Transverse colon (tissue), 4 donors: ENCODE measurements at regions not wholly inside any gene's neighbourhood (a gene's known extent, or its start where the extent isn't known, plus 50 kb on each side); places are given as distances from the start of the nearest gene placed in this dataset.

Source experiments
- DNase-seq: peaks from one replicate; pipeline ENCODE4 v3.0.0-alpha.2; 2019
- H3K27ac ChIP-seq, 4 donors: fragments of 200-600 bp; sonication (generic); 2 replicates each; pipeline ENCODE4 v1.5.1; 2016 to 2018; ENCODE audit warnings: inconsistent platforms in 4 of 4
- H3K27me3 ChIP-seq: fragments of 200-600 bp; sonication (generic); 2 replicates; pipeline ENCODE4 v1.5.1; 2017; ENCODE audit warnings: inconsistent platforms
- H3K36me3 ChIP-seq, 4 donors: fragments of 200-600 bp; sonication (generic); 2 replicates each; pipeline ENCODE4 v1.5.1; 2017 to 2019; ENCODE audit warnings: inconsistent platforms in 4 of 4
- H3K4me1 ChIP-seq, 4 donors: fragments of 200-600 bp; sonication (generic); 2 replicates each; pipeline ENCODE4 v1.5.1; 2017 to 2020; ENCODE audit warnings: inconsistent platforms in 4 of 4
- H3K4me3 ChIP-seq, 4 donors: fragments of 200-600 bp; sonication (generic); 1 replicate in 1 of 4; 2 replicates in 3 of 4; pipeline versions ENCODE4 v1.5.1 to v1.6.1; 2017 to 2019; ENCODE audit warnings: inconsistent platforms in 4 of 4
- H3K9me3 ChIP-seq, 2 donors: fragments of 200-600 bp; sonication (generic); 2 replicates each; pipeline ENCODE4 v1.5.1; 2017 to 2019; ENCODE audit warnings: inconsistent platforms in 2 of 2
- CTCF ChIP-seq, 5 experiments: fragments of 200-600 bp in 3 of 5; fragments of 450-650 bp in 2 of 5; sonication (generic) in 3 of 5; IDR thresholded peaks; 1 replicate in 2 of 5; 2 replicates in 3 of 5; pipeline ENCODE4 v1.5.1; 2016 to 2017; ENCODE audit warnings: antibody characterized with exemption in 5 of 5, inconsistent platforms in 3 of 5, mild to moderate bottlenecking in 2 of 5, moderate library complexity in 1 of 5
- EP300 ChIP-seq: sonication (generic); formaldehyde crosslinking; IDR thresholded peaks from one replicate; pipeline ENCODE4 v1.6.1; 2017; ENCODE audit warnings: antibody characterized with exemption, low read depth
- POLR2A ChIP-seq: fragments of 450-650 bp; IDR thresholded peaks from one replicate; pipeline ENCODE4 v1.6.1; 2016; ENCODE audit warnings: antibody characterized with exemption, mild to moderate bottlenecking, moderate library complexity
- POLR2AphosphoS5 ChIP-seq, 3 donors: sonication (generic); formaldehyde crosslinking; IDR thresholded peaks; one replicate each; pipeline ENCODE4 v1.6.1; 2016; ENCODE audit warnings: antibody characterized with exemption in 3 of 3
- WGBS, 2 donors: methylation state at CpG; one replicate each; pipeline ENCODE4 v1.1.5; 2018; ENCODE audit warnings: low coverage in 1 of 2; 5-methylcytosine and 5-hydroxymethylcytosine counted together
- in situ Hi-C, 4 donors: fragments of 200-750 bp; cut with MboI; loops; one replicate each; pipeline versions ENCODE4 v1.15.0 to v1.15.1; 2017; ENCODE audit warnings: low sequenced_read_pairs in 3 of 4, low pct_ligation_motif_present in 1 of 4, low pct_unique_long_range_greater_than_20kb in 1 of 4
- intact Hi-C: fragments of 100-400 bp; cut with DNase I; formaldehyde crosslinking; loops from one replicate; pipeline ENCODE4 v1.15.1; 2023; ENCODE audit warnings: low total_unique reads

GRCh38 chr4:136009258-136009832 is 1522.9 kb downstream of the PCDH18 start:
- Histone ChIP-seq H3K27ac (no peak overlapping the region), H3K4me3 (no peak overlapping the region), H3K4me1 (no peaks in the 10 kb centered on the region), H3K27me3 (no peaks in the 10 kb centered on the region), H3K9me3 (no peaks in the 10 kb centered on the region), H3K36me3 (no peaks in the 10 kb centered on the region)
- no peak for DNase-seq
- TF ChIP-seq POLR2AphosphoS5 (IDR thresholded peaks at IDR 0.05) (no peak), CTCF (IDR thresholded peaks at IDR 0.05) (no peak), POLR2A (no peak), EP300 (no peak)
- in situ Hi-C loops (no loop called here), intact Hi-C loops (no loop called here)
- WGBS, 2 donors = 79 to 86% methylated on average over 5 to 6 of the region's 6 CpGs

- Histone ChIP-seq H3K27me3 (no peaks in the 10 kb centered on the region), H3K27ac (no peak overlapping the region), H3K4me3 (no peak overlapping the region), H3K36me3 (no peaks in the 10 kb centered on the region), H3K4me1 (no peaks in the 10 kb centered on the region), H3K9me3 (no peaks in the 10 kb centered on the region)
- no peak for DNase-seq
- TF ChIP-seq POLR2A (no peak), POLR2AphosphoS5 (IDR thresholded peaks at IDR 0.05) (no peak), CTCF (IDR thresholded peaks at IDR 0.05) (no peak), EP300 (no peak)
- 70 to 100% methylated on average over 1 to 4 of the region's 4 CpGs for WGBS, 2 donors
- in situ Hi-C loops = no loop called here
- intact Hi-C loops = no loop called here
These were observed 1524.3 kb downstream of the PCDH18 start for GRCh38 chr4:136007991-136008390.

- H3K4me1 ChIP-seq = no peaks in the 10 kb centered on the region
- in situ Hi-C loops (no loop called here), intact Hi-C loops (no loop called here)
- no peaks in the 10 kb centered on the region for H3K27me3 ChIP-seq
- WGBS, 2 donors = 93 to 100% methylated on average over 1 of the region's 1 CpG
- H3K9me3 ChIP-seq = no peaks in the 10 kb centered on the region
- no peak overlapping the region for H3K27ac ChIP-seq
- H3K36me3 ChIP-seq = no peaks in the 10 kb centered on the region
- H3K4me3 ChIP-seq = no peak overlapping the region
- no peak for DNase-seq
- TF ChIP-seq CTCF (IDR thresholded peaks at IDR 0.05) = no peak
- TF ChIP-seq POLR2A = no peak
- no peak for TF ChIP-seq EP300
- TF ChIP-seq POLR2AphosphoS5 (IDR thresholded peaks at IDR 0.05) = no peak
These were observed 1530.0 kb downstream of the PCDH18 start for GRCh38 chr4:136002316-136002715.

- WGBS, 2 donors = 64 to 80% methylated on average over 2 of the region's 2 CpGs
- Histone ChIP-seq H3K27ac (no peak overlapping the region), H3K27me3 (no peaks in the 10 kb centered on the region), H3K9me3 (no peaks in the 10 kb centered on the region), H3K4me3 (no peak overlapping the region), H3K36me3 (no peaks in the 10 kb centered on the region), H3K4me1 (no peaks in the 10 kb centered on the region)
- DNase-seq = no peak
- no peak for TF ChIP-seq POLR2AphosphoS5 (IDR thresholded peaks at IDR 0.05)
- in situ Hi-C loops = no loop called here
- intact Hi-C loops = no loop called here
These were observed 1530.5 kb downstream of the PCDH18 start for GRCh38 chr4:136001791-136002190.

GRCh38 chr4:136000246-136000645 is 1532.0 kb downstream of the PCDH18 start:
- WGBS, 2 donors = 39 to 41% methylated on average over 1 of the region's 1 CpG
- H3K4me3 ChIP-seq = no peak overlapping the region
- no peaks in the 10 kb centered on the region for H3K9me3 ChIP-seq
- no peaks in the 10 kb centered on the region for H3K27me3 ChIP-seq
- no peaks in the 10 kb centered on the region for H3K4me1 ChIP-seq
- no peak for DNase-seq
- intact Hi-C loops = no loop called here
- TF ChIP-seq POLR2AphosphoS5 (IDR thresholded peaks at IDR 0.05) = no peak
- TF ChIP-seq CTCF (IDR thresholded peaks at IDR 0.05) = no peak
- TF ChIP-seq POLR2A = no peak
- TF ChIP-seq EP300 = no peak
- in situ Hi-C loops = no loop called here
- H3K36me3 ChIP-seq = no peaks in the 10 kb centered on the region
- H3K27ac ChIP-seq = no peak overlapping the region
